Liver (tissue), 8 donors: ENCODE measurements at regions not wholly inside any gene's neighbourhood (a gene's known extent, or its start where the extent isn't known, plus 50 kb on each side); places are given as distances from the start of the nearest gene placed in this dataset.

ENCODE experiments used
- DNase-seq: peaks from one replicate; pipeline ENCODE4 v3.0.0-alpha.2; 2017; ENCODE audit warnings: low spot score
- H3K27ac ChIP-seq, 2 donors: one replicate each; pipeline ENCODE4 v1.7.0; 2013; ENCODE audit warnings: inconsistent platforms in 2 of 2, low read length in 2 of 2, control low read depth in 1 of 2, low read depth in 1 of 2, mild to moderate bottlenecking in 1 of 2
- H3K27me3 ChIP-seq, 4 donors: one replicate each; pipeline versions ENCODE4 v1.6.1 to v1.7.0; 2013; ENCODE audit warnings: low read length in 3 of 4, inconsistent platforms in 1 of 4, mild to moderate bottlenecking in 1 of 4, moderate library complexity in 1 of 4; ENCODE audit not compliant: control insufficient read depth in 4 of 4, insufficient read depth in 4 of 4
- H3K36me3 ChIP-seq, 4 donors: one replicate each; pipeline versions ENCODE4 v1.6.1 to v1.7.0; 2013; ENCODE audit warnings: low read length in 3 of 4, mild to moderate bottlenecking in 3 of 4, low read depth in 1 of 4, moderate library complexity in 1 of 4; ENCODE audit not compliant: control insufficient read depth in 4 of 4, insufficient read depth in 3 of 4
- H3K4me1 ChIP-seq, 4 donors: one replicate each; pipeline versions ENCODE4 v1.6.1 to v1.7.0; 2013; ENCODE audit warnings: low read length in 3 of 4, mild to moderate bottlenecking in 3 of 4, moderate library complexity in 1 of 4; ENCODE audit not compliant: control insufficient read depth in 4 of 4, insufficient read depth in 4 of 4
- H3K4me3 ChIP-seq, 3 donors: one replicate each; pipeline versions ENCODE4 v1.6.1 to v1.7.0; 2013; ENCODE audit warnings: low read length in 3 of 3, control low read depth in 1 of 3, low read depth in 1 of 3, mild to moderate bottlenecking in 1 of 3
- H3K9ac ChIP-seq, 2 donors: one replicate each; pipeline ENCODE4 v1.7.0; 2013; ENCODE audit warnings: low read length in 2 of 2, mild to moderate bottlenecking in 2 of 2, moderate library complexity in 2 of 2, control low read depth in 1 of 2, low read depth in 1 of 2
- H3K9me3 ChIP-seq, 4 donors: one replicate each; pipeline versions ENCODE4 v1.6.1 to v1.7.0; 2013; ENCODE audit warnings: low read length in 3 of 4; ENCODE audit not compliant: control insufficient read depth in 4 of 4
- CTCF ChIP-seq: fragments of 150-350 bp; IDR thresholded peaks from 2 replicates; pipeline ENCODE4 v1.5.1; 2017; ENCODE audit warnings: improper control_type of control experiment, low read depth, low read length; ENCODE audit not compliant: missing input control
- FOXA1 ChIP-seq: IDR thresholded peaks from 2 replicates; pipeline ENCODE4 v1.6.1; 2016; ENCODE audit warnings: antibody characterized with exemption
- FOXA2 ChIP-seq: IDR thresholded peaks from 2 replicates; pipeline ENCODE4 v1.6.1; 2016; ENCODE audit warnings: antibody characterized with exemption
- GABPA ChIP-seq, 2 donors: IDR thresholded peaks in 1 of 2; conservative IDR thresholded peaks in 1 of 2; 2 replicates each; pipeline ENCODE4 v1.6.1; 2016; ENCODE audit warnings: antibody characterized with exemption in 2 of 2, mild to moderate bottlenecking in 1 of 2, moderate library complexity in 1 of 2
- HNF4A ChIP-seq, 2 donors: conservative IDR thresholded peaks; 2 replicates each; pipeline ENCODE4 v1.6.1; 2016; ENCODE audit warnings: antibody characterized with exemption in 2 of 2, mild to moderate bottlenecking in 2 of 2
- HNF4G ChIP-seq: IDR thresholded peaks from 2 replicates; pipeline ENCODE4 v1.6.1; 2016; ENCODE audit warnings: antibody characterized with exemption
- JUND ChIP-seq, 2 donors: IDR thresholded peaks; 2 replicates each; pipeline ENCODE4 v1.6.1; 2016; ENCODE audit warnings: antibody characterized with exemption in 2 of 2
- MAX ChIP-seq: IDR thresholded peaks from 2 replicates; pipeline ENCODE4 v1.6.1; 2016; ENCODE audit warnings: antibody characterized with exemption
- REST ChIP-seq: IDR thresholded peaks from 2 replicates; pipeline ENCODE4 v1.6.1; 2016; ENCODE audit warnings: antibody characterized with exemption, mild to moderate bottlenecking
- RXRA ChIP-seq, 2 donors: IDR thresholded peaks; 2 replicates each; pipeline ENCODE4 v1.6.1; 2017 to 2018; ENCODE audit warnings: antibody characterized with exemption in 2 of 2, mild to moderate bottlenecking in 1 of 2
- SP1 ChIP-seq: IDR thresholded peaks from 2 replicates; pipeline ENCODE4 v1.6.1; 2018; ENCODE audit warnings: antibody characterized with exemption, mild to moderate bottlenecking
- TAF1 ChIP-seq: conservative IDR thresholded peaks from 2 replicates; pipeline ENCODE4 v1.6.1; 2016; ENCODE audit warnings: antibody characterized with exemption, mild to moderate bottlenecking
- YY1 ChIP-seq: IDR thresholded peaks from 2 replicates; pipeline ENCODE4 v1.6.1; 2016; ENCODE audit warnings: antibody characterized with exemption, mild to moderate bottlenecking
- ZBTB33 ChIP-seq: IDR thresholded peaks from 2 replicates; pipeline ENCODE4 v1.6.1; 2016; ENCODE audit warnings: antibody characterized with exemption
- WGBS: extraction: QIAGEN DNeasy Blood & Tissue Kit; methylation state at CpG from one replicate; pipeline ENCODE4 v1.1.7; 2013; 5-methylcytosine and 5-hydroxymethylcytosine counted together
- TF ChIP-seq, protein P1 (sequence below): IDR thresholded peaks from 2 replicates; pipeline ENCODE4 v1.6.1; 2016; ENCODE audit warnings: antibody characterized with exemption
- donor health status: healthy.
- donor health status: healthy.
- donor health status: healthy.
- donor health status: healthy.
- donor health status: healthy.

GRCh38 chr20:43820731-43821330 lies 93.8 kb upstream of the TOX2 start:
- no peaks in the 10 kb centered on the region for H3K9me3 ChIP-seq
- no peak overlapping the region for H3K27ac ChIP-seq
- no peak overlapping the region for H3K4me3 ChIP-seq
- WGBS: 85% methylated on average over 7 of the region's 7 CpGs
- TF ChIP-seq ZBTB33 (no peak), MAX (no peak), FOXA1 (no peak)
- TF ChIP-seq, protein P1, sequence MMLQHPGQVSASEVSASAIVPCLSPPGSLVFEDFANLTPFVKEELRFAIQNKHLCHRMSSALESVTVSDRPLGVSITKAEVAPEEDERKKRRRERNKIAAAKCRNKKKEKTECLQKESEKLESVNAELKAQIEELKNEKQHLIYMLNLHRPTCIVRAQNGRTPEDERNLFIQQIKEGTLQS: no peak
- no peak for DNase-seq
- H3K36me3 ChIP-seq: no peaks in the 10 kb centered on the region
- H3K4me1 ChIP-seq: no peaks in the 10 kb centered on the region
- H3K27me3 ChIP-seq: no peaks in the 10 kb centered on the region
- H3K9ac ChIP-seq: no peak overlapping the region

DNA sequence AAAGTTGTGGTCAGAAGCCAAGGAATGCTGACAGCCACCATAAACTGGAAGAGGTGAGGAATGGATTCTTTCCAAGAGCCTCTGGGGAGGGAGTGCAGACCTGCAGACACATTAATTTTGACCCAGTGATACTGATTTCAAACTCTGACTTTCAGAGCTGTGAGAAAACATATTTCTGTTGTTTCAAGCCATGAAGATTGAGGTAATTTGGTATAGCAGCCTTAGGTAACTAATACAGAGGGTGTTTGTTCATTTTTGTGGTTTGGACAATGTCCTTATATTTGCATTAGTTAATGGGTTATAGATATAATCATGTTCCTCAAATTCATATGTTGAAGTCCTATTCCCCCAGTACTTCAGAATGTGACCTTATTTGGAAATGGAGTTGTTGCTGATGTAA lies 85.4 kb upstream of the GTSF1L start:
- Histone ChIP-seq H3K4me3 (no peak overlapping the region), H3K4me1 (no peaks in the 10 kb centered on the region), H3K9ac (no peak overlapping the region), H3K27ac (no peak overlapping the region), H3K9me3 (peaks cover 2 to 24% (median 4%) of the 10 kb centered on the region in 4 donors), H3K36me3 (no peaks in the 10 kb centered on the region), H3K27me3 (no peaks in the 10 kb centered on the region)
- TF ChIP-seq ZBTB33 (no peak), HNF4A (conservative IDR thresholded peaks at IDR 0.05) (no peak), CTCF (no peak), FOXA2 (no peak), TAF1 (no peak), SP1 (no peak), JUND (IDR thresholded peaks at IDR 0.05) (no peak), HNF4G (no peak), YY1 (no peak), MAX (no peak), RXRA (IDR thresholded peaks at IDR 0.05) (no peak), GABPA (IDR thresholded peaks at IDR 0.05 in 1 of 2, conservative IDR thresholded peaks at IDR 0.05 in 1 of 2) (no peak), REST (no peak)
- TF ChIP-seq, protein P1: no peak
- no peak for DNase-seq
